Effector CD4-positive, alpha-beta T cell (primary cell): ENCODE measurements at regions not wholly inside any gene's neighbourhood (a gene's known extent, or its start where the extent isn't known, plus 50 kb on each side); places are given as distances from the start of the nearest gene placed in this dataset.
"Not testable (repeated sequence)": the region's sequence is repeated elsewhere in the genome, so short reads cannot be mapped to it uniquely, and the experiment has no call there.

Source experiments
- DNase-seq: peaks from one replicate; pipeline ENCODE4 v3.0.0-alpha.2; 2020

- DNase-seq, result no peak
Observed at GRCh38 chr16:51524555-51525373, 373.7 kb upstream of the SALL1 start.

GRCh38 chr16:51524070-51524469 lies 373.0 kb upstream of the SALL1 start:
- no peak for DNase-seq

- DNase-seq, result no peak
Observed at GRCh38 chr16:51523400-51523799, 372.3 kb upstream of the SALL1 start.

GRCh38 chr16:51522902-51523301 lies 371.8 kb upstream of the SALL1 start:
- DNase-seq, result no peak

- DNase-seq, result not testable (repeated sequence)
Observed at GRCh38 chr16:51516960-51517359, 365.9 kb upstream of the SALL1 start.

GRCh38 chr16:51510416-51510815 lies 359.3 kb upstream of the SALL1 start:
- no peak for DNase-seq

- DNase-seq, result no peak
Observed at GRCh38 chr16:51509336-51509735, 358.3 kb upstream of the SALL1 start.

- no peak for DNase-seq
Observed at GRCh38 chr16:51508490-51509212, 357.6 kb upstream of the SALL1 start.

GRCh38 chr16:51507286-51507685 lies 356.2 kb upstream of the SALL1 start:
- no peak for DNase-seq

GRCh38 chr16:51500306-51500705 lies 349.2 kb upstream of the SALL1 start:
- no peak for DNase-seq

- no peak for DNase-seq
Observed at GRCh38 chr16:51497541-51498211, 346.6 kb upstream of the SALL1 start.

- DNase-seq, result no peak
Observed at GRCh38 chr16:51490866-51491265, 339.8 kb upstream of the SALL1 start.

- no peak for DNase-seq
Observed at GRCh38 chr16:51487880-51488279, 336.8 kb upstream of the SALL1 start.

- DNase-seq, result no peak
Observed at GRCh38 chr16:51474414-51475091, 323.5 kb upstream of the SALL1 start.

- no peak for DNase-seq
Observed at GRCh38 chr16:51473091-51473490, 322.0 kb upstream of the SALL1 start.

GRCh38 chr16:51470492-51470891 lies 319.4 kb upstream of the SALL1 start:
- DNase-seq, result no peak

- no peak for DNase-seq
Observed at GRCh38 chr16:51464996-51465395, 313.9 kb upstream of the SALL1 start.

- DNase-seq, result no peak
Observed at GRCh38 chr16:51461255-51461654, 310.2 kb upstream of the SALL1 start.

GRCh38 chr16:51458356-51459140 lies 307.5 kb upstream of the SALL1 start:
- no peak for DNase-seq

GRCh38 chr16:51457775-51458174 lies 306.7 kb upstream of the SALL1 start:
- DNase-seq, result no peak

GRCh38 chr16:51455398-51455797 lies 304.3 kb upstream of the SALL1 start:
- no peak for DNase-seq

GRCh38 chr16:51453251-51453650 lies 302.2 kb upstream of the SALL1 start:
- DNase-seq, result no peak
